GM18519 (cell line): ENCODE measurements at regions not wholly inside any gene's neighbourhood (a gene's known extent, or its start where the extent isn't known, plus 50 kb on each side); places are given as distances from the start of the nearest gene placed in this dataset.

Experiments
- ATAC-seq: cut with Tn5 transposase; IDR thresholded peaks from one replicate; pipeline ENCODE4 v1.9.1; 2021; ENCODE audit warnings: mild to moderate bottlenecking, moderate library complexity; ENCODE audit not compliant: unreplicated experiment, low FRiP score

DNA sequence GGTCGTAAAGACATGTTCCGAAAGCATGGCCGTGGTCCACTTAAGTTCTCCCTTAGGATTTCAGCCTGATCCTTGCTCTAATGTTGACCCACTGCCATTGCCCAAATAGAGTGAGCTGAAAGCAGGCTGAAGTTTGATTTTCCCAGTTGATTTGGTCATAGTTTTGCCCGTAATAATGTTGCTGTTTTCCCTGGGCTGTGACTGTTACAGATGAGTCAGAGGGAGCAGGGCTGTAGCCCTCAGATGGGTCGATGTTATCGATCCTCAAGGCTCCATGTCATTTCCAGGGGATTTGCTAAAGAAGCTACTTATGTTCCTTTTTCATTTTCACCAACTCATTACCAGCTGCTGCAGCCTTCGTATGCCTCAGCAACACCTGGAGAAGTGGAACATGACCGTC is 169.0 kb upstream of the ZFHX3 start:
- no peak for ATAC-seq

DNA sequence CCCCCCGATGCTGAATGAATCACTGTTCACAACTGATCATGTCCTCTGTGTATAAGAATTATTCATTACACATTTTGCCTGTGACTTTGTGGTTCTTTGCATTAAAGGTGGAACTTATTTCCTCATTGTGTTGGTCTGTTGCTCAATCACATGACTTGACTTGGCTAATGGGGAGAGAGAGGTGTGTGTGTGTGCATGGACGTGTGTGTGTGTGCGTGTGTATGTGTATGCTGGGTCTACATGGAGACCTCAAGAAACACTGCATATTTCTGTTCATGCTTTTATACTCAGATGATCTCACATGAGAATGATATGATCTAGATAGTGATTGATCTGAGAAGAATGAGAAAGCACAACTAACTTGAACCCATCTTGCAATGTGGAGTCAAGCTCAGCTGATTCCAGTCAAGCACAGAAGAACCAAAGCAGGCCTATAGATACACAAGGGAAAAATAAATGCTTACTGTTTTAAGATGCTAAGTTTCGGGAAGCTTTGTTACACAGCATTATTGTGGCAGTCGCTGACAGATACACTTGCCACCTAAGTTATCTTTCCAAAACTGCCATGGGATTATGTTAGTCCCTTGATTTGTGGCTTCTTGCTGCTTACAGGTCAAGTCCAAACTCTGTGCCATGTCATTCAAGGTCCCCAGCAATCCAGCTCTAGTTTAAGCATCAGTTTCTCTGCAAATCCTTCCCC is 167.9 kb upstream of the ZFHX3 start:
- no peak for ATAC-seq

DNA sequence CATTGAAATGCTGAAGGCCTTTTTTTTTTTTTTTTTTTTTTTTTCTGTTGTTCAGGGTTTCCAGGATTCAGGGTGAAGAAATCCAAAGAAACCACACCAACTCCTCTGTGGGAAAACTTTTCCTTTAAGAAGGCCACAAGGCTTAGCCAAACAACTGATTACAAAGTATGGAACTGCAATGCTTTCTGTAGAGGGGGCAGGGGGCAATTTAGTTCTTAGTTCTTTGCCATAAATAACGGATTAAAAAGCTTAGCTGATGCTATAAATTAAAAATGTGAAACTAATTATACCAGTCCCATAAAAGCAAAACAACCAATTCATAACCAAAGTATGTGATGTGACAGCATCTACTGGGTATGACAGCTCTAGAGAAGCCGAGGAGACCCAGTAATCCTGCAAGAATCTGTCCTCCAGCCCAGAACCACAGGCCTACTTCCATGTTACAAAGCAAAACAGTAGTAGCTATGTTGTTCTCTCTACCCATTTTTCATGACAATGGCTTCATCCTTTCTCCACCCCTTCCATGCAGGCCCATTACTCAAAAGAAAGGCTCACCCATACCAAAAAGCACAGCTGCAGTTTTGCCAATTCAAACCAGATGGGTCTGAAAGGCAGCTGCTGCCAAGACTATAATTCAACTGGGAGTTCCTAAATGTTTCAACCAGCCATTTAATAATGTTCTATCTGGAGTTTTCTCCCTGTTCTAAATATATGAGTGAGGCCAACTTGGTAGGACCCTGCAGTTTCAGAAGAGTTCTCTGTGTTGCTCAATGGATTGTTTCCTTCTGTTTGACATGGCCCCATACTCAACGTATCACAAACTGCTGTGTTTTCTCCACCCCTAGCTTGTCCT is 167.1 kb upstream of the ZFHX3 start:
- ATAC-seq: no peak

DNA sequence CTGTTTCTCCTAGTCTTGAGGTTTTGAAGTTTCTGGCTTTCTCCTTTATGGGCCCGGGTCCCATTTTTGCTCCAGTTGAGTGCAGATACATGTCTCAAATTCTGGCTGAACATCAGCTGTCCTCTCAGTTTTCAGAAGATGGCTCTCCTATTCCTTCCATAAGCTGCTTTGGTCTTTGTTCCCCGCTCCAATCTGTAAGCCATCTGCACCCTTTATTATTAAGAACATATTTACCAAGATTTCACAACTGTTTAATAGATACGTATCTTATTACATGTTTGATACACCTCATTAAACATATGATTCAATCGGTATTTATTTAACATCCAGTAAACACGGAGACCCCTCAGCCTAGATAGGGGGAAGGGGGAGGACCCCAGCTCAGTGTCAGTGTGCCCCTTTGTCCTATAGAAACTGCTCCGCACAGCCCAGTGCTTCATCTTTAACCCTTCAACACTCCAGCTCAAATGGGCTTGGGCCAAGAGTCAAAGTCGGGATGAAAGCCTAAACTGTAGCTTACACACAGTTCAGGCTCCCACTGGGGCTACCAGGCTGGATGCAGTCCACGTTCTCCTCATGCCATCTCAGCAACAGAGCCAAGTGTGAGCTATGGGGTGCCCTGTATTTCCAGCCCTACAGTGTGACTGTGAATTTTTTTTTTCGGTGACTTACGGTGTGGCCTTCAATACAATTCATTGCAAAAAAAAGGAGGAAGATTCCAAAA is 166.0 kb upstream of the ZFHX3 start:
- no peak for ATAC-seq

DNA sequence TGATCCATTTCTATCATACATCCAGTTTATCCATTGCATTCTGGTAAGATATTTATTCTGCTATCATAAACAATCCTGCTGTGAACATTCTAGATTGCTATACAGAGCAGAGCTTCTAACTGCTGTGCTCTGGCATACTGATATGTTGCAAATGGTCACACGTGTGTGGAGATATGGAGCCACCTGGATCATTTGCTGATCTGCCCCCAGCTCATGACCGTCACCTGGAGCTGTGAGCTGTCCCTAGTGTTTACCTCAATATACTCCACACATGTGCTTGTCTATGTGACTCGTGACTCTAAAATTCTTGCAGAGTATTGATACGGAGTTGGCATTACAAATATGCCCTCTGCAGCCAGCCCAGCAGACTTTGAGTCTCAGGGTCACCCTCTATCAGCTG is 164.5 kb upstream of the ZFHX3 start:
- no peak for ATAC-seq

DNA sequence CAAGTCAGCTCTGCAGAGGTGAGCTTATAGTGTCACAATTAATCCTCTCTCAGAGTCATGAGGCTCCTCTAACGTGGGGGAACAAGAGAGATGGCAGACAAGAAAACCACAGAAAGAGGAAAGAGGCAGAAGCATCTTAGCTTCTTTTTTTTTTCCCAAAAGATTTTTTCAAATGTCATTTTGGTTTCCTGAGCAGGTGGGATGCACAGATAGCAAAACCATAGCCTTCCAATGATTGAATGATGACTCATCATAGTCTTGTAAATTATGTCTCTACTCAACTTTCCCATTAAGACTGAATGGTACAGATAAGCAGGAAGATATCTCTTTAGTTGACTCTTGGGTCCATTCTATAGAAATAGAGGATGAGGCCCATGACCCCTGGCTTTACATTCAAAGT is 162.8 kb upstream of the ZFHX3 start:
- ATAC-seq: no peak

DNA sequence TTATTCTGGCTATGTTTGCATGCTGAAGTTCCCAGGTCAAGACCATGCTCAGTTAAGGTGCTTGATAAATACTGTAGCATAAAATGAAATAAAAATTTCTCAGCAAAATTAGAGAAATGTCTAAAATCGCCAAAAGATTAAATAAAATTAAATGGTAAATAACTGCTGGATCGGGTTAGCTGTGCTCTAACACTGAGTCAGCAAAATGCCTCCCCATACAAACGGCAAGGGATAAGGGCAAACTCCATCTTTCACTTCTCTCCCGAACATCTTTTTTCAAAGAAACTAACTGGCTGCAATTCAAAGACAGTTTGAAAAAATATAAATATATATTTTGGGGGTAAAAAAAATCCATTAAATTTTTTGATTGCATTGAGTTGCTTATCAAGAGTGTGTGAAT is 162.2 kb upstream of the ZFHX3 start:
- no peak for ATAC-seq

DNA sequence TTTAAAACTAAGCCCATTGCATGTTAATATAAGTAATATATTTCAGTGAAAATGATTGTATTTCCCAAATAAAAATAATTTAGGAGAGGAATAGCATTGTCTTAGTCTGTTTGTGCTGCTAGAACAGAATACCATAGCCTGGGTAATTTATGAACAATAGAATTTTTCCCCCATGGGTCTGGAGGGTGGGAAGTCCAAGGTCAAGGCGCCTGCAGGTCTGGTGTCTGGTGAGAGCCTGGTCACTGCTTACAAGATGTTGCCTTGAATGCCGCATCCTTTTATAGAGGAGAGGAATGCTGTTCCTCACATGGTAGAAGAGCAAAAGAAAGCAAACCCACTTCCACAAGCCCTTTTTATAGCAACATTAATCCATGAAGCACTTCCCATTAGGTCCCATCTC is 161.3 kb upstream of the ZFHX3 start:
- no peak for ATAC-seq

DNA sequence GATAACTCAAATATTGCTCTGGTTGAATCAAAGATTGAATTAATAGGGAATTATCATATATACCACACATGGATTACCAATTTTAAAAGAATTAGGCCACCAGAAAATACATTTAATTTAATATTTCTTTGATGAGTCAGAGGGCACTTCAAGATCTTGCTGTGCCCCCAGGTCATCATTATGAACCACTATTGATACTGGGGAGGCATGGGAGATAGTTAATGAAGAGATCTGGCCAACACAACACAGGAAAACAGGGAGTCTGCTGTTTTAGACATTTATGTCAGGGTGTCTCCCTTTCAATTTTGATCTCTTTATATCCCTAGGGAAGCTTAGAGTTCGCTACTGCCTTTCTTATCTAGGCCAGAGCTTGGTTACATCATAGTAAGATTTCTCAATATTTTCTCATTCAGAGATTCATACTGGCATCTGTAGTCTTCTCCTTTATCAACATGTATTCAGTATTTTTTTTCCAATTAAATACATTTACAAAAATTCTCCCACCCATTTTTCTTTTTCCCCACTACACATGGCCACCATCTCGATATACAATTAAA is 158.3 kb upstream of the ZFHX3 start:
- ATAC-seq: no peak

DNA sequence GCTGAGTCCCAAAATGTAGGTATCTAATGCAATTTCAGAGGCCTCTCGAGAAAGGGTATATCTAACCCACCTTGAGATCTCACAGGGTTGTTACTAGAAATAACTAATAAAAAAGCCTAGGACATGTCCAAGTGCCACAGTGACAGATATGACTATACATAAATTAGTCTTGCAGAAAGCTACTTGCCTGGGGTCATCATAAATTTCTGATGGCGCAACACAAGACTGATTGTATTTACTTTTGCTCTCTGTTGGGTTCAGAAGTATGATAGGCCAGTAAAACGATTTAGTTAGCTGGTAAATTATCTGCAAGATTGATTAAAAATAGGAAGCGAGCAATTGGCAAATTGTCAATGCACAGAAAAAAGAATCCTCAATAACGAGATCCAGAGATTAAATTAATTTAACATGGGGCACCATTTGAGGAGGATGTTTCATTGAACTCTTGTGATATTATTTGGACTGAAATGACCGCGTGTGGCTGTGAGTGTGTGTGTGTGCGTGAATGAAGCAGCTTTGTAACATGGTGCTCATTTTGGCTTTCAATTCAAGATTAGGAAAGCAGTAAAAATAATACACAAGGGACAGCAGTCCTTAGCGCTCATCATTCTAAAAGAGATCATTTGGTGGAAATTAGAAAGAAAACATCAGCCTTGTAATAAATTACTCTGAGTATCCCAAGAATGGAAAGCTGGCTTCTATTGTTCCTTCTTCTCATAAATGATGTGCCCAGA is 157.4 kb upstream of the ZFHX3 start:
- no peak for ATAC-seq

DNA sequence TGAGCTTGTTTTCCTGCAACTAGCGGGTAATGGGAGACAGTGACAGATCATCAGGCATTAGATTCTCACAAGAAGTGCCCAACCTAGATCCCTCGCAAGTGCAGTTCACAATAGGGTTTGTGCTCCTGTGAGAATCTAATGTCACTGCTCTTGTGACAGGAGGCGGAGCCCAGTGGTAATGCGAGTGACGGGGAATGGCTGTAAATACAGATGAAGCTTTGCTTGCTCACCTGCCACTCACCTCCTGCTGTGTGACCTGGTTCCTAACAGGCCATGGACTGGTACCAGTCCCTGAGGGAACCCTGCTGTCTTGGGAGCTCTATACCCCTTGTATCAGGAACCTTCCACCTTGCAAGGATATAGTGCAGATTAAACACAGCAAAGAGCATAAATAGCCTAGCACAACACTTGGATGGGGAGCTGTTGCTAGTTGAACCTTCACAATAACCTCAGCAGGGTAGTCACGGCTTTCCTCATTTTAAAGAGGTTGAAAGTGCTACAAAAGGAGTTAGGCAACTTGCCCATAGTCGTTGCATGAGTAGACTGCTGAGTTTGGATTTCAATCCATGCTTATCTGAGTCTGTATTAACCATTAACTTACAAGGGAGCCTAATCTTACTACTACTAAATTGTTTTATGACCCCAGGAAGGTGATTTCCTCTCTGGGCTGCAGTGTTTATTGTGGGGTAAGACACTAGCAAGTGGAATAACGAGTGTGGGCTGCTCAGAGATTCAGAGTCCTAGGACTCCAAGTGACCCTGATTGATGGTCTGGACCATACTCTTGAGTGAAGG is 156.6 kb upstream of the ZFHX3 start:
- ATAC-seq: no peak

DNA sequence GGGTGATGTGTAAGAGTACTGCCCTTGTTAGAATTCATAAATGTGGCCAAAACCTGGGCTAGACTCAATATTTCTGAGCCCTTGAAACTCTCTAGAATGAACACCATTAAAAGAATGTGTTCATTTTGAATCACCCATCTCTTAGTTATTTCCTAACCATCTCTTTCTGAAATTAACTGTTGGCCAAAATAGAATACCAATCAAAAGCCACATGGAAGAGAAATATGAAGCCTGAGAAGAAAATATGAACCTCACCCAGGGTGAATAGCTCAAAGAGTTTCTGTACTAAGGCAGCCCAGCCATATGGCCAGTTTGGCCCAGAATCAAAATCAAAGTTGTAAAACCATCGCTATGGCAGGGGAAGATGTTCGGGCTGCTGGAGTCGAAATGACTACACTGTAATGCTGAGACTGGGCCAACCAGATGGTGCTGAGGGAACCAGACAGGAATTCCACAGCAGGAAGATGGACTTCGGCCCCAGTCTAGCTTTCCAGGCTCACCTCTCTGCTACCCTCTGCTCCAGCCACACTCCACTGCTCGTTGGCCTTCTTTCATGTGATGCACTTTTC is 154.3 kb upstream of the ZFHX3 start:
- ATAC-seq: no peak

DNA sequence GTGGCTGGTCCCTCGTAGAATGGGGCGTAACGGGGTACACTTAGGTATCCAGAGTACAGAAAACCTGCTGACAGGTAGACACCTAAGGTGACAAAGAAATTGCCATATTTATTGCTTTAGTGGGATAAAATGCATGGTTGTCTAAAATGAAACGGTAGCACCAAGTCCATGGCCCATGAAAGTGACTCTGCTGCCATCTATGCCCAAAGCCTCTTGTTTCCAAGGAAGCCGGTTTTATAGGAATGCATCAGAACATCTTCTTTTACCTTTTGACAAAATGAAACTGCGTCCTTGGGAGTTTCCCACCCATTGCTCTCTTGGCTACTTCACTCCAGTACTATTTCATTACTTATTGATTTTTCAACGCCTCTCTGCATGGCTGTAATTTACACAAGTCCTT is 151.3 kb upstream of the ZFHX3 start:
- no peak for ATAC-seq

DNA sequence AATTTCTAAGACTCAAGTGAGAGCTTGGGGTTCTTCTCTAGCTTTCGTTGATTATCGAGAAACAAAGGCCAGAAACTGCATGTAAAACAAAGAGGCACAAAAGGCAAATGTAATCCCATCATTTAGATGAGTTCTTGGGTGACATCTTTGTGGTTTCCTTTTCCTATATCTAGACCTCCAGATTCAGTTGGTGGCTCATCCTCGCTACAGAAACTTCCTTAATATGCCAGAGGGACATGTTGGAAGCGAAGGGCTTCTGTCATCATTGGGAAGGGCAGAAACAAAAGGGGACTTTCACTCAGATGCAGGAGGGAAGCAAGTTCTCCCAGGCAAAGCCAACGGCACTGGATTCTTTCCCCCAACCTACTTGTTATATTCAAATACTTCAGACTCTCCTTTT is 150.6 kb upstream of the ZFHX3 start:
- no peak for ATAC-seq

DNA sequence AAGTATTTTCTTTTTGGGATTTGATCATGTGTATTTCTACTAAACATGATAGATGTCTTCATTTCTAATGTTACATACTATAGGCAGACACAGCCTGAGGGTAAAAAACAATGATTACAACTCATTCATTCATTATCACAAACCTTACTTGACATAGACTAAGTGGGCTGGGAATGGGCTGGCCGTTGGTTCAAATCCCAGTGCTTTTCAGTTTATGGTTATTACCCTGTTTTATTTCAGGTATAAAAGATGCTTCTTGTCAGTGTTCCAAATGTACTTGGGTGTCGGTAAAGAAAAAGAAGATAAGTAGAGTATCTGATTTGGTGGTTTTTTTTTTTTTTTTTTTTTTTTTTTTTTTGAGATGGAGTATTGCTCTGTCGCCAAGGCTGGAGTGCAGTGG is 149.7 kb upstream of the ZFHX3 start:
- no peak for ATAC-seq

DNA sequence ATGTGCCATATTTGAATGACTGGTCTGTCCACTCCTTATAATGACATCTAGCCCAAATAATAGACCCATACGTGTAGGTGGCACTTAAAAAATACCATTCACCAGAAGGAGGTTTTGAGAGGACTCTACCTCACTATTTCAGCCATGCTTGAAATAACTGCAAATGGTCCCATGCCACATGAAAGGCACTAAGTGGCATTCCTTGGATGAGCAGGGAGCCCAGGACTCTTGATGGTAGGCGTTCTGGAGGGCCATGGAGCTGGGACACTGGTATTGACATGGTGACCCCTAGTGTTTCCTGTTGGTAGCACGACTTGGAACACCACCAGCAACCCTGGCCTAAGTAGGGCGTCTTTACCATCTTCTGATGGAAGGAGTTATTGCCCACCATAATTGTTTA is 148.7 kb upstream of the ZFHX3 start:
- peak; percentile 76 for ATAC-seq

DNA sequence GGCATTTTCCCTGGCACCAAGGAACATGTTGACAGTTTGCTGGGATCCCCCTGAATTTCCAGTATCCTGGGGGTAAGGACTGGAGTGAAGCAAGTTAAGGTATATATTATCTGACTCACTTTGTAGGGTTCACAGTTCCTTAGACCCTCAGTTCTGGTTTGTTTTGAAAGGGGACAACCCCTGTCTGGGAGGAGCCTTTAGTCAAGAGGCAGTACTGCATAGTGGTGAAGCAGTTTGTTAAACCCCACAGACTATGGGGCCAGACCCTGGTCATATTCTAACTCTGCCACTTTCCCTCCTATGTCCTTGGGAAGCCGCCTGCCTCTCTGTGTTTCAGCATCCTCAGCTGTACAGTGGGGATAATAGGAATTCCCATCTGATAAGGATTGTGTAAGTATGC is 145.5 kb upstream of the ZFHX3 start:
- ATAC-seq: no peak

DNA sequence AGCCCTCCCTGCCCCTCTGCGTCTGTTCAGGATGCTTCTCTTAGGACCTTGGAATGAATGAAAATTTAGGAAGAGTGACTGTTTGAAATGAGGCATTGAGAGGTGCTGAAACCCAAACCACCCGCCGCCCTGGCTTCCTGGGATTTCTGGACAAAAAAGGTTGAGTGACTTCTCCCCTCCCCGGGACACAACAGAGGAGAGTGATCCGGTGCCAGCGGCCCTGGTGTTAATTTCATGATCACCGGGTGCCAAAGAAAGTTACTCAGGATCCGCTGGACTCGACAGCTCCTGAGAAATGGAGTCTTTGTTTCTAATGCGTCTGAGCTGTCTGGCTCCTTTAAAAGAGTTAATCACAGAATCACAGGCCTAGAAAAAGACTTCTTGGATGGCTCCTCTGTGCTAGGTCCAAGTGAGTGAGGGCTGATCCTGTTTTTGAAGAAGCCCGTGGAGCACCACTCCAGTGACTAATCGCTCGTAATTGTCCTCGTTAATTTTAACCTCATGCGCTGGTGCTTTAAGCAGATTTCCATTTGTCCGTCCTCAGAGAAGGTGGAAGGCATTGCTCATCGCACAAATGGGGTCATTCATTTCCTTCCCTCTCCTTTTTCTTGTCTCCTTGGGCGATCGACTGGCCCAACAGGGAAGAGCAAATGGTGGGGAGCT is 144.4 kb upstream of the ZFHX3 start:
- no peak for ATAC-seq

DNA sequence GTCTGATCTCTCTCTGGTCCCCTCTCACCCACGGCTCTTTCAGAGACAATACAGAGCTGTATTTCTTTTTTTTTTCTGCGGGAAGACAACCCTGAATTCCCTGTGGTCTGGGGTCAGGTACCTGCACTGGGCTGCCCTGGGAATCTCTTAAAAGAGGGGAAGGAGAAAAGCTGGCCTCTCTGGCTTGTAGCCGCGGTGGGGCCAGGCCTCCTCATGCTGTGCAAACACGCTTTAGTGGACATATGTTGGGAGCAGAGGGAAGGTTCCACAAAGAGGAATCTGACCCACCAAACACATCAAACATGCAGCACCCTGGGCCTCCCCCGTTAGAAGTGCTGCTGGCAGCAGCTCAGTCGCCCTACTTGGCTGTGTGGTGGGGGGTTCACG is 143.7 kb upstream of the ZFHX3 start:
- ATAC-seq: no peak
